Thyroid gland (tissue), 4 donors: ENCODE measurements at regions not wholly inside any gene's neighbourhood (a gene's known extent, or its start where the extent isn't known, plus 50 kb on each side); places are given as distances from the start of the nearest gene placed in this dataset.

Source experiments
- CTCF ChIP-seq, 6 experiments: fragments of 200-600 bp in 3 of 6; fragments of 450-650 bp in 3 of 6; sonication (generic) in 3 of 6; IDR thresholded peaks; one replicate each; pipeline ENCODE4 v1.5.1; 2016 to 2019; ENCODE audit warnings: antibody characterized with exemption in 6 of 6, mild to moderate bottlenecking in 2 of 6, inconsistent platforms in 1 of 6, moderate library complexity in 1 of 6
- POLR2A ChIP-seq, 2 donors: fragments of 450-650 bp; IDR thresholded peaks; one replicate each; pipeline ENCODE4 v1.6.1; 2017; ENCODE audit warnings: antibody characterized with exemption in 2 of 2, mild to moderate bottlenecking in 2 of 2, moderate library complexity in 1 of 2

DNA sequence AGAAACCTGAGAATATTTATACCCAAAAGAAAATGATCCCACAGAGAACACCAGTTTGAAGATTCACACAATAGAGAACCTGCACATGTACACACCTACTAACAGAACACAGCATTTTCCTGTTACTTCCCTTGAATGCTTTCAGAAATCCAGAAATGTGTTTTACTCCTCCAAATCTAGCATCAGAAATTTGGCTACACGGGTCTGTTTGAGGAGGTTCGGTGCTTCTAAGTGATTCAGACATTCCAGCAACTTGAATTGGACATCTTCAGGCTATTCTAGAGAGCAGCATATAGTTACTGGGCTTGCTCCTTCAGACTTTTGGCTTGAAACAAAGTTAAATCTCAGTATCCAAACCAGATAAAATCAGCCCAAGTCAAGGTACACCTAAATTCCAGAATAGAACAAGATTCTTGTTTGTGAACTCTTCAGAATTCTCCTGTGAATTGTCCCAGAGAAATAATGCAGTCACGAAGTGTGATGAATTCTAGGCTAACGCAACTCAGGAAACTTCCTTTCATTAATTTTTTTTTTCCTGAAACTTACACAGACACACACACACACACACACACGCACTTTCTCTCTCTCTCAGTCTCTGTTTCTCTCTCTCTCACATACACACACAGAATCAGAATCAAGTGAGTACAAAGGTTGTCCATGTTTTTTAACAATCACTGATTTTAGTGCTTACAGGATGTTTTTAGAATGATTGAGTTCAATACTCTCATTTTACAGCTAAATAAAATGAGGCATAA lies 278.4 kb upstream of the SNX7 start:
- no peak for TF ChIP-seq POLR2A (IDR thresholded peaks at IDR 0.05)
- TF ChIP-seq CTCF (IDR thresholded peaks at IDR 0.05): no peak
